HG03342 (cell line): ENCODE measurements at regions not wholly inside any gene's neighbourhood (a gene's known extent, or its start where the extent isn't known, plus 50 kb on each side); places are given as distances from the start of the nearest gene placed in this dataset.

ENCODE experiments used
- ATAC-seq: cut with Tn5 transposase; IDR thresholded peaks from one replicate; pipeline ENCODE4 v1.9.1; 2021; ENCODE audit warnings: mild to moderate bottlenecking, moderate library complexity; ENCODE audit not compliant: unreplicated experiment

DNA sequence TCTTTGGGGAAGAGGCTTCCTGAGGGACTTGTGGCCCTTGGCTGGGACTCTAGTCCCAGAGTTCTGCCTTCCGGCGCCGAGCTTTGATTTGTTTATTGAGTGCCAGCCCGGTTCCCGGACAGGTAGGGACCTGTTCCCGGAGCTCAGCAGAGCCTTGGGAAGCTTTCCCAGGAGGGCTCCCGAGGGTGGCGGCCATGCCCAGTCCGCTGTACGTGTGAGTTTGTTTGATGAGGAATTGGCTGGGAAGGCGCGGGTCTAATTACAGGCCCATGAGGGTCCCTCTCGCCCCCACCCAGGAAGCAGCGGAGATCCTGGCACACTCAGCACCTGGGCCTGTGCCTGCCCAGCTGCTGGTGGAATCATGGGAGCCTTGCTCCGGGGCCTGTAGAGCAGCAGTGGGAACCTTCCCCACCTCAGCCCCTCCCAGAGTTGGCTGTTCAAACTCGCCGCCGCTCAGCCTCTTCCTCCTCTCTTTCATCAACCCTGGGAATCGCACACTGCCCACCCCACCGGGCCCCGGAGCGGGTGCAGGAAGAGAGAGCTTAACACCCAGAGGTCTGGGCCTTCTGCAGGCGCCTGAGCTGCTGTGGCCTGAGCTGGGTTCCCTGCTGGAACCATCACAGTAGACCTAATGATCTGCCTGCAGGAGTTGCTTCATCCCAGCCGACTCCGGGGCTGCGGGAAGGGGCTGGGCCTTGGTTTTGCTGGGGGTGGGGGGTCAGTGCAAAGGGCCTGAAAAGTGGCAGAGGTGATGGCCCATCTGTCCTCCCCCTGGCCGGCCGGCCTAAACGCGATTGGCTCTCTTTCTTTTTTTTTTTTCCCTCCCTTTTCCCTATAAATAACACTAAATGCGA, 313.7 kb downstream of the SEC14L1 start:
- no peak for ATAC-seq

DNA sequence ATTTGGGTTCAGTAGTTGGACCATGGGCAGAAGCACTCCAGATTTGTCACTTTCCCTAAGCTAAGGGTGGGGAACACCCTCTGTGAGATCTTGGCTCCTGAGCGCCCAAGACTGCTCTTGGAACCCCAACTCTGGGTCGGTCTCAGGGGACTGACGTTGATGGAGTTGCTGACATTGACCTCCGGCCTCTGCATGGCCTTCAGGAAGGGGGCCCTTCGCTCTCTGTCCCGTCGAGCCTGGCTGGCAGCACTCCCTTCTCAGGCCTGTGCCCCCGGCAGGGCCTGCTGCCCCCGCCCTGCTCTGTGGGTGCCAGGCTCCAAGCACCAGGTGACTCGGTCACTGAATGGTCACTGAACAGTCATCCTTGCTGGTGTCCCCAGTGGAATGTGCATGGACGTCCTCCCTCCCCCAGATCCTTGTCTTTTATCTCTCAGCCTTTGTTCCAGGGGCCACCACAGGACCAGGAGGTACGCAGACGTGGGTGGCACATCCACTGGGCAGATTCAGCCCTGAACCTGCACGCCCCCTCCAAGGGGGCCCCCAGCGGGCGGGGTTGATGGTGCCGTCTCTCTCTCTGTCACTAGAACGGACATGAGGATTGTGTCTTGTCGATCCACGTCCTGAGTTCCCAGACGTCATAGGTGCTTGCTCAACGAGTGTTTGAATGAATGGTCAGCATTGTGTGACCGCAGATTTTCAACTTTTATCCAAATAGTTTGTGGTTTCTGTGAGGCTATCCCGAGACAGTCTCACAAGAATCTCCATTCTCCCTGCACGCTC, 314.5 kb downstream of the SEC14L1 start:
- no peak for ATAC-seq

DNA sequence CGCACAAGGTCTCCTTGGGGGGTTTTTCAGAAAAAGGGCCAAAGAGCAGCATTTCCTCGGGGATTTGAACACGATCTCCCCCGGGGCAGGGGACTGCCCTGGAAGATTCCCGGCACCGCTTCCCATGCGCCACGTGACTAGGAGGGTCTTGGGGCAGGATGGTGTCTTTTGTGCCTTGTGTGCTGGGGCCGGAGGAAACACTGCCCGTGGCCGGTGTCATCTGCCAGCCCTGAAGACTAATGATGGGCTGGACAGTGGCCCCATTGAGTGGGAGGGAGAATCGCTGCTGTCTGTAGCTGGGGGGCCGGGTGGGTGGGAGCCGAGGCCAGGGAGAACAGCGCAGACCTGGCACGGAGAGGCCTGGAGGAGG, 315.1 kb downstream of the SEC14L1 start:
- no peak for ATAC-seq

DNA sequence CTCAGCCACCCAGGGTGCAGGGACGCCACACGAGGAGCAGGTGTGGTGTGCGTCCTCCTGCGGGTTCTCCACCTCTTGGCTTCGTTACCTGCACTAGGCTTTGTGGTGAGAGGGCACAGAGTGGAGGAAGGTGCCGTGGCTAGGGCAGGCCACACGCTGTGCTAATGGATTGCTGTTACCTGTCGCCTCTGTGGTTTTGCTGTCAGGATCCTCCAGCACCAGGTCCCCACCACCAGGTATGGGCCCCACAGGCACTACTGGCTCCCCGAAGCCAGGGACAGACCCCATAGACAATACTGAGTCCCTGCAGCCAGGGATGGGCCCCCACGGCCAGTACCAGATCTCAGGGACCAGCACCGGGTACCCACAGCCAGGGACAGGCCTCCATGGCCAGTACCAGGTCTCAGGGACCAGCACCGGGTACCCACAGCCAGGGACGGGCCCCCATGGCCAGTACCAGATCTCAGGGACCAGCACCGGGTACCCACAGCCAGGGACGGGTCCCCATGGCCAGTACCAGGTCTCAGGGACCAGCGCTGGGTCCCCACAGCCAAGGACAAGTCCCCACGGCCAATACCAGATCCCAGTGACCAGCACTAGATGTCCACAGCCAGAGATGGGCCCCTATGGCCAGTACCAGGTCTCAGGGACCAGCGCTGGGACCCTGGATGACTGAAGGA, 315.6 kb downstream of the SEC14L1 start:
- no peak for ATAC-seq

DNA sequence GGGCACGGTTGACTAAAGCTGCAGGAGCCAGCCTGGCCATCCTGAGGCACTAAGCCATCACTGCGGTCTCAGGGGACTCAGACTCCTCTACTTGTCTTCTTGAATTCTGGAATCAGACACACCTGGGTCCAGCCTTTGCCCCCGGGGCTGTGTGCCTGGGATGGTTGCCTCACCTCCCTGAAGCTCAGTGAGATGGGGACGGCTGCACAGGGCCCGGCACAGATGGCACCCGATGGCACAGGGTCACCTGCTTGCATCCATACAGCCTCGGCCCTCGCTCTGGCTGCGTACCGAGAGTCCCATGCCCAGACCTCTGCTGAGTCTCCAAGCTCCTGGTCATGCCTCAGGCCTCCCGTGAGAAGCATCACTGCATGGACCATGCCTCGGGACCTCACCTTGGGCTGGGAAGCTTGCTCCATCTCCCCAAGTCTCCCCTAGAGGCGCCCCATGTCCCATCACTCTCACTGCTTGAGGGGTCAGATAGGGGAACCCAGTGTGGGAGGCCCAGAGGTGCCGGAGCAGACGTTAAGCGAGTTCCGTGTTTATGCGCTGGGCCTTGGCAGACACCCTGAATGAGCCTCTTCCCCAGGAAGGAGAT, 316.3 kb downstream of the SEC14L1 start:
- no peak for ATAC-seq

DNA sequence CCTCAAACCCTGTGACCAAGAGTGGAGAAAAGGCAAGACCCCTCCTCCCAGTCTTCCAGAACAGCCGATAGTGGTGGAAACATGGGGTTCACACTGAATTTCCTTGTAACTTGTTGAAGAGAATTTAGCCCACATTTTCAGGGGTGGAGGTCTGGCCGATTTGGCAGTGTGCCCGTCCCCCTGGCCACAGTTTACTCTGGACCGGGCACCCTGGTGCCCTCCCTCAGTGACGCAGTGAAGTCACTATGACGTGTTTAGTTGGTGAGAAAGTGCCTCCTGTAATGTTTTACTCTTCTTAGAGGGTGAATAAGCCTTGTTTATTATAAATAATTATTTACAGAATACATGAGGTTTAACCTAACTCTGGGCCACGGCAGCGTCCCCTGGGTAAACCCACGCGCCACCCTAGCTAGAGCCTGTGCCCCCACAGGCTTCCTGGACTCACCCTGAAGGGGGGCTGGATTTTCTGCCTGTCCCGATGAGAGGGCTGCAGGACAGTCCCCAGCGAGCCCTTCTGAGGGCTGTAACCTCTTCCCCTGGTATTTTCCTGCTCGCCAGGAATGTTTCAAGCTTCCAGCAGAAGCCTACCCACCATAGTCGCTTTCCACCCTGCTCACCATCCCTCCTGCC, 316.9 kb downstream of the SEC14L1 start:
- no peak for ATAC-seq

DNA sequence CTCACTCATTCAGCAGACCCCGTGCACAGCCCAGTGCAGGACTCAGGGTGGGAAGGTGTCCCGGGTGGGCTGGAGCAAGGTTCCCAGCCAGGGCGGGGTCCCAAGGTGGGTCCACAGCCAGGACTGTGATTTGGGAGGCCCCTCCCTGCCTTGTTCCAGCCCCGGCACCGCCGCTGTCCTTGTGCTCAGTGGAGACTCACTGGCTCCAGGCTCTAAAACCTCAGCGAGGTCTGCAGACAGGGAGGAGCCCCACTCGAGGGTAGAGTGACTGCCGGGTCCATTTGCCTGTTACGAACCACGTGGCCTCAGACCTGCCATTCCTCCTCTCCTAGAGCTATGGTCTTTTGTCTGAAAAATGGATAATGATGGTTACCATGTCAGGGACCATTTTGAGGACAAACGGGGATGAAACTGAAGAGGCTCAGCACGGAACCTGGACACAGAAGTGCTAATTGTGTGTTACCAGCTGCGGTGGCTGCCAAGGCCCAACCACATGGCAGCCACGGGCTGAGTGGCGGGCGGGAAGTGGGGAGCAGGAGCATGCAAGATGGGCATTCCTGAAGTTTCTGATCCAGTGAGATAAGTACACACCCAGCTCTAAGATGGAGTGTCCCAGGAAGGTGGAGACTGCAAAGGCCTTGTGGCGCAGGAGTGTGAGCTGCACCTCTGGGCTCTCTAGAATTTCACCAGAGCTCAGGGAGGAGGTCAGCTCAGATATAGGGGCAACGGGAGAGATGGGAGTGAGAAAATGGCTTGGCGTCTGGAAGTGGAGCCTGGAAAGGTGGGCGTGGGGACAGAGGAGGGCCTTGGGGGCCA, 317.6 kb downstream of the SEC14L1 start:
- no peak for ATAC-seq

DNA sequence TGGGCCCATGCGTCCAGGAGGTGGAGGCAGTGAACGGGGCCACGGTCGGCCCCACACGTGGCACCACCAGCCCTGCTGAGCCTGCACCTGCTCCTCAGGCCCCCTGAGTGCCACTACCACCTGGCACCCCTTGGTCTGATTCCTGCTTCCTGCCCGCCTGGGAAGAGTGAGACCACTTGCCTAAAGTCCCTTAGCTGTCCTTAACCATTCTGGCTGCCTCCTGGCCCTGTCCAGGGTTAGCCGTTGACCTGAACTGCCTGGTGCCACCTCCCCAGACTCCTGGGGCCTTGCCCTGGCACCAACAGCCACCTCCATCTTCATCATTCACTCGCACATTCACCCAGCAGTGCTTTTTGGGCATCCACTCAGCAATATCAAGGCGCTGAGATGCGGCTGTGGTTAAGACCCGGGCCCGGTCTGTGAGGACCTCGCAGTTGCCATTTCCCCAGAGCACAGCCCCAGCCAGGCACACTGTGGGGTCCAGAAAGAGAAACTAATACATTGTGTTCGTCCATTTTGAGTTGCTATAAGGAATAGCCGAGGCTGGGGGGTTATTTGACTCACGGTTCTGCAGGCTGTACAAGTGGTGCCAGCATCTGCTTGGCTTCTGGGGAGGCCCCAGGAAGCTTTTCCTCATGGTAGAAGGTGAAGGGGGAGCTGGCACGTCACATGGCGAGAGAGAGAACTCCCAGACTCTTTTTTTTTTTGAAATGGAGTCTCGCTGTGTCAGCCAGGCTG, 318.4 kb downstream of the SEC14L1 start:
- no peak for ATAC-seq

DNA sequence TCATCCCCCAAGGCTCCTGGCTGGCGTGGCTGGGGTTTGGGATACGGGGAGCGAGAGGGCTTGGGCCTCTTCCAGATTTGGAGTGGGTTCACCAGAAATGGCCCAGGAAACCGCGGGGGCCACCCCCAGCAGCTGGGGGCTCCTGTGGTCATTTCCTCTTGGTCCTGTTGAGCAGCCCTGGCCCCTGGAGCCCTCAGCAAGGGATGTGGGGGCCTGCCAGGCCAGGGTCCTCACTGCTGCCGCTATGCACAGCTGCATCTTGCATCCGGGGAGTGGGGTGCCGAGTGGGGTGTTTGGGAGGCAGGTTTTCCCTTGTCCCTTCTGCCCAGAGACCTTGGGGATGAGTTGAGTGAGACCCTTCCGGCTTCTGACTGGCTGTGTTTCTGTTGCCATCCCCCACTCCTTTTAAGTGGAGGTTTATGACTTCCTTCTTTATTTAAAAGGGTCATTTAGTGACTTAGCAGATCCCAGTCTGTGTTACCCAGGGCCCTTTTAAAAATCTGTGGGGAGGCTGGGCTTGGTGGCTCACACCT, 319.8 kb downstream of the SEC14L1 start:
- no peak for ATAC-seq

DNA sequence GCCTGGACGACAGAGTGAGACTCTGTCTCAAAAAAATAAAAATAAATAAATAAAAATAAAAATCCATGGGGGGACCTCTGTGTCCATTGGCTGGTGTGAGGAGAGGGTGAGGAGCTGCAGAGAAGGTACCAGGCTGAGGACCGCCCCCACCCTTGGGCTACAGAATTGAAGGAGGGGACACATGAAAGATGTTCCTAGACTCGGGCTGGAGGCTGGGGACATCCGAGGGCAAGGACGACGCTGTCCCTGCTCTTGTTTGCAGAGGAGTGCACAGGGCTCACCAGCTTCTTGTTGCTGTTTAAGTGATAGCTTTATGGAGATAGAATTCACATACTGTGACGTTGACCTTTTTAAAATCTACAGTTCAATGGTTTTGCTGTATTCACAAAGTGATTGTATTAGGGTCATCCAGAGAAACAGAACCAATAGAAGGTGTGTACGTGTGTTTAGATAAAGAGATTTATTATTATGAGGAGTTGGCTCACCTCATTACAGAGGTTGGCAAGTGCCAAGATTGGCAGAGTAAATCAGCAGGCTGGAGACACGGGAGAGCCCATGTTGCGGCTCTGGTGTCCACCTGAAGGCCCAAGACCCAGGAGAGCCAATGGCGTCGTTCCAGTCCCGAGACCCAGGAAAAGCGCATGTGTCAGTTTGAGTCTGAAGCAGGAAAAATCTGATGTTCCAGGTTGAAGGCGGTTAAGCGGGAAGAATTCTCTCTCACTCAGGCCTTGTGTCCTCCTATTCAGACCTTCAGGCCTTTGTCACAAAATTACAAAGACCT, 320.7 kb downstream of the SEC14L1 start:
- ATAC-seq = no peak

DNA sequence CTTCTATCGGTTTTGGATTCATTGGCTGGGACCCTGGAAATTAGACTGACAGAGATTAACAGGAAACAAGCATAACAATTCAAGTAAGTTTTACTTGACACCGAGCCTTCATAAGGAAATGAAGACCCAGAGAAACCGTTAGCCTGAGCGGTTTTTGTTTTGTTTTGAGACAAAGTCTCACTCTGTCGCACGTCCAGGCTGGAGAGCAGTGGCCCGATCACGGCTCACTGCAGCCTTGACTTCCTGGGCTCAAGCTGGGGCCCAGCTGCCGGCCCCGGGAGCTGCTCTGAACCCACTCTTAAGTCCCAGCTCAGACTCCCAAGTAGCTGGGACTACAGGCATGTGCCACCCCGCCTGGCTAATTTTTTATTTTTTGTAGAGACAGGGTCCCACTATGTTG, 321.3 kb downstream of the SEC14L1 start:
- ATAC-seq = peak; percentile 38

DNA sequence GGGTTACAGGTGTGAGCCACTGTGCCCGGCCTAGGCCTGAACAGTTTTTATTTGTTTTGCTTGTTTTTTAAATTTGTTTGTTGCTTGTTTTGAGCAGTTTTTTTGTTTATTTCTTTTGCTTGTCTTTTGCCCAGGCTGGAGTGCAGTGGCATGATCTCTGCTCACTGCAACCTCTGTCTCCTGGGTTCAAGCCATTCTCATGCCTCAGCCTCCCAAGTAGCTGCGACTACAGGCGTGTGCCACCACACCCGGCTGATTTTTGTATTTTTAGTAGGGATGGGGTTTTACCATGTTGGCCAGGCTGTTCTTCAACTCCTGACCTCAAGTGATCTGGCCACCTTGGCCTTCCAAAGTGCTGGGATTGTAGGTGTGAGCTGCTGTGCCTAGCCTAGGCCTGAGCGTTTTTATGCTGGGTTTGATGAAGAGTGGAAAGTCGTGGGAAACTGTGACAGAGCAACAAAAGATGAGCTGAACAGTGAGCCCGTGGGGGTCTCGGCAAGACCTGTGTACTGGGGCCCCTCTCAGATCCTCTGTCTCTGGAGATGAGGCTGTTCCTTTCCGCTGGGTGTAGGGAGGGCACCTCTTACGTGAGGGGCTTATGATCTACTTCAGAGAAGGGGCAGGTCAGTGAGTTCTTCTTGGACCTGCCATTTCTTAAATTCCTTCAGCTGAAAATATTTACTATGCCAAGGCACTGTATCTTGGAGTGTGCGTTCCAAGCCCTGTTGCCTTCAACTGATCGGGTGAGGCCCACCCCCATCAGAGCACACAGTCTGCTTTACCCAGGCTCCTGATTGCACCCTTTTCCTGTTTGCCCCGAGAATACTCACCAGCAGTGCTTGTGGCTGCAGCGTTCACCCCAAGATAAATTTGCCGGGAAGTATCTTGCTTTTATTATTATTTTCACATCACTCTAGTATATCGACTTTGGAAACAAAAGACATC, 322.1 kb downstream of the SEC14L1 start:
- ATAC-seq = no peak

DNA sequence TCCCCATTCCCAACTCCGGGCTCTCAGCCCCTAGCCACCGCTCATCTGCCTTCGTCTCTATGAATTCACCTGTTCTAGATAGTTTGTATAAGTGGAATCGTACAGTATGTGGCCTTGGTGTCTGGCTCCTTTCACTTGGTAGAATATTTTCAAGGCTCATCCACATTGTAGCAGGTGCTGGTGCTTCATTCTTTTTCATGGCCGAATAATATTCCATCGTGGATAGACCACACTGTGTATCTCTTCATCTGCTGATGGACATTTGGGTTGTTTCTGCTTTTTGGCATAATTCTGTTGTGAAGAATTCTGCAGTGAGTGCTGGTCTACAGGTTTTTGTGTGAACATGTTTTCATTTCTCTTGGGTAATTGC, 324.2 kb downstream of the SEC14L1 start:
- ATAC-seq = no peak

DNA sequence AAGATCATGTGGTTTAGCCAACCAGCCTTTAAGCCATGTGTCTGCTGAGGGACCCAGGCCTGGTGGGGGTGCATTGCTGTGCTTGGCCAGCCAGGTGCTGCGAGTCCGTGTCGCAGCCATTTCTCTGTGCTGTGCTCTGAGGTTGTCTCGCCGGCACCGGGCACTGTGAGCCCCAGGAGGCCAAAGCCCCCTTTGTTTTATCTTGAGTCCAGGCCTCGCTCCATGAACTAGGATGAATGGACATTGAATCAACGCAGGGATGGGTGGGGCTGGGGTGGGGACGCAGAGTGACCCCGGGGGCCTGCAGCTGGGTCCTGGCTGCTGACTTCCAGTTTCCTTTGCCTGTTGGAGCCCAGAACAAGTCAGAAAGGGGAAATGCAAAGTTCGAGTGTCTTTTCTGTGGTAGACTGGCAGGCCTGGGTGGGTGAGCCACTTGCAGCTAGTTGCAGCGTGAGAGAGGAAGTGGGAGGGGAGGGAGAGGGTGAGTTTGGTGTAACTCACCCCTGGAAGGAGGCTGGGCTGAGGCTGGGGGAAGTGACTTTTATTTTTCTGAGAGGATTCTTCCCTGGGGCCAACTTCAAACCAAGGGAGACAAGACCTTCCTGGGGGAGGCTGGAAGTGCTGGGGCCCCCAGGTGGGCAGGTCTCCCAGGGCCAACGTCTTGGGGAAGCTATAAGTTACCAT, 324.7 kb downstream of the SEC14L1 start:
- peak; percentile 60 for ATAC-seq

DNA sequence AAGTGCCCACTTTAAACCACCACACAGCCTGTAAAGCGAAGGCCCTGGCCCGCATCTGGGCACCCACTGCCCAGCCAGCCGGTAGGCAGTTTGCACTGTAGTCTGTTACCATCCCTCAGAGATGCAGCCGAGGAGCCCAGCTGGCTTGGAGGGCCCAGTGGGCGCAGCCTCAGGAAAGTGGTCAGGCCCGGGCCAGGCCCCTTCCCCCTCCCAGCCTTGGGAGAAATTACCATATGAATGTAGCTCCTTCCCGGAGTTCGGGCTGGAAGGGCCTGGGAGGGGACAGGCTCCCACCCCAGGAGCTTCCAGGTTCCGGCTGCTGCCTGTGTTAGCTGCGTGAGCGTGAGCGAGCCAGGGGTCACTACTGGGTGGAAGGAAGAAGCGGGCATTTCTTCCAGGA, 325.4 kb downstream of the SEC14L1 start:
- ATAC-seq = no peak

DNA sequence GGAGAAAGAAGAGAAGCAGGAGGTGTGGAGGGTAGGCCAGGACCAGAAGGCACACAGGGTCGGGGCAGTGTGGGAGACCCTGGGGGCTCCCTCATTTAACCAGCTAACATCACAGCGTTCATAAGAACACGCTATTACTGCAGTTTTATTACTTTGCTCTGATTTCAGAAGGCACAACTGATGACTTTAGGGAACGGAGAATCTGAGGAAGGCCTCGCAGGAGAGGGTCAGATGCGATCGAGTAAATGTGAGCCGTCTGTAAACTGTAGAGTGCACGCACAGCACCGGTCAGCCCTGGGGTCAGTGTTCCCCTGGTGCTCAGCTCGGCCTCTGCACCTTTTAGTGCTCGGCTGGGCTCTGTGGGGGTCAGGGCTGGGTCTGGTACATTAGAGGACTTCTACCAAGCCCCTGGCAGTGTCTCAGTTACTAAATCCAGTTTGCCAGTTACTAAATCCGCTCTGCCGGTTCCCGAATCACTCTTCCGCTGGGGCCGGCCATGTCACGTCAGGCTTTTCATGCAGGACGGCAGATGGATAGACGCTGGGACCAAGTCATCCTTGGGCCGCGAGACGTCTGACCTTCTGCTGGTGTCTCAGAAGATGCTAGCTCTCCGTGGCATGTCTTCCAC, 325.9 kb downstream of the SEC14L1 start:
- ATAC-seq = no peak
